IMR-90 (cell line): ENCODE measurements at regions not wholly inside any gene's neighbourhood (a gene's known extent, or its start where the extent isn't known, plus 50 kb on each side); places are given as distances from the start of the nearest gene placed in this dataset.

ENCODE experiments used
- ATAC-seq: fragments of 200-7000 bp; cut with Tn5 transposase; 2 replicates; pipeline ENCODE4 v1.9.1; 2020; ENCODE audit warnings: low read depth, mild to moderate bottlenecking, moderate library complexity
- BruUV-seq: library from RNA; stranded (reverse); fragments of 400-500 nt; replicated peaks from 2 replicates; lab custom pipeline; 2021; lab: Mats Ljungman, UMichigan
- CTCF ChIA-PET: fragments of 300-600 bp; formaldehyde crosslinking; extraction: SDS; loops from one replicate; lab custom pipeline; 2021; ENCODE audit warnings: antibody characterized with exemption; lab: Yijun Ruan, JAX
- POLR2A ChIA-PET: fragments of 300-600 bp; sonication (Branson Sonifier 250); formaldehyde crosslinking; loops from one replicate; lab custom pipeline; 2022; ENCODE audit warnings: antibody characterized with exemption; ENCODE audit not compliant: unreplicated experiment; lab: Charles Lee
- DNase-seq: peaks from one replicate; pipeline ENCODE4 v3.0.0; 2013
- H2AFZ ChIP-seq: replicated peaks from 2 replicates; pipeline ENCODE3; 2013; ENCODE audit warnings: low read length, mild to moderate bottlenecking; ENCODE audit not compliant: poor library complexity
- H2AK5ac ChIP-seq: 2 replicates; pipeline ENCODE4 v1.6.1; 2013; ENCODE audit warnings: low read depth, low read length, inconsistent platforms
- H2AK9ac ChIP-seq: replicated peaks from 2 replicates; pipeline ENCODE3; 2013; ENCODE audit warnings: mild to moderate bottlenecking, low read depth, low read length, moderate library complexity; ENCODE audit not compliant: poor library complexity
- H2BK120ac ChIP-seq: 2 replicates; pipeline ENCODE4 v1.6.1; 2013; ENCODE audit warnings: low read depth, low read length, inconsistent platforms
- H2BK15ac ChIP-seq: 3 replicates; pipeline ENCODE4 v1.6.1; 2013; ENCODE audit warnings: low read depth, low read length, inconsistent platforms
- H2BK20ac ChIP-seq: 2 replicates; pipeline ENCODE4 v1.6.1; 2013; ENCODE audit warnings: low read depth, mild to moderate bottlenecking, inconsistent platforms, low read length, moderate library complexity
- H2BK5ac ChIP-seq: 2 replicates; pipeline ENCODE4 v1.6.1; 2013; ENCODE audit warnings: mild to moderate bottlenecking, low read depth, low read length, inconsistent platforms; ENCODE audit not compliant: poor library complexity, severe bottlenecking
- H3K14ac ChIP-seq: replicated peaks from 2 replicates; pipeline ENCODE4 v1.6.1; 2013; ENCODE audit warnings: low read depth, low read length, inconsistent platforms
- H3K18ac ChIP-seq: 2 replicates; pipeline ENCODE4 v1.6.1; 2013; ENCODE audit warnings: low read depth, low read length, control low read depth
- H3K23ac ChIP-seq: 2 replicates; pipeline ENCODE4 v1.6.1; 2013; ENCODE audit warnings: low read depth, low read length, inconsistent platforms
- H3K27ac ChIP-seq: 2 replicates; pipeline ENCODE4 v1.5.1; 2013; ENCODE audit warnings: mild to moderate bottlenecking, control low read depth, low read length; ENCODE audit not compliant: insufficient read depth
- H3K27me3 ChIP-seq: 2 replicates; pipeline ENCODE4 v1.6.1; 2013; ENCODE audit warnings: low read length; ENCODE audit not compliant: control insufficient read depth, insufficient read depth
- H3K36me3 ChIP-seq: 2 replicates; pipeline ENCODE4 v1.6.1; 2013; ENCODE audit warnings: low read length, mixed read lengths; ENCODE audit not compliant: control insufficient read depth, insufficient read depth
- H3K4ac ChIP-seq: 2 replicates; pipeline ENCODE4 v1.6.1; 2013; ENCODE audit warnings: low read depth, low read length, inconsistent platforms
- H3K4me1 ChIP-seq: 2 replicates; pipeline ENCODE4 v1.6.1; 2013; ENCODE audit warnings: low read length, mixed read lengths; ENCODE audit not compliant: control insufficient read depth, insufficient read depth
- H3K4me2 ChIP-seq: 2 replicates; pipeline ENCODE4 v1.6.1; 2013; ENCODE audit warnings: low read depth, mild to moderate bottlenecking, control low read depth, low read length, moderate library complexity
- H3K4me3 ChIP-seq: 2 replicates; pipeline ENCODE4 v1.5.1; 2013; ENCODE audit warnings: low read depth, mild to moderate bottlenecking, control low read depth, low read length, moderate library complexity; ENCODE audit not compliant: insufficient read depth
- H3K56ac ChIP-seq: 2 replicates; pipeline ENCODE4 v1.6.1; 2013; ENCODE audit warnings: low read length, inconsistent platforms; ENCODE audit not compliant: insufficient read depth; ENCODE audit errors: extremely low read depth
- H3K79me1 ChIP-seq, 2 experiments: 2 replicates each; pipeline ENCODE4 v1.6.1; 2013; ENCODE audit warnings: low read length in 2 of 2, inconsistent platforms in 1 of 2, low read depth in 1 of 2
- H3K9ac ChIP-seq: 2 replicates; pipeline ENCODE4 v1.6.1; 2013; ENCODE audit warnings: low read depth, low read length, control low read depth
- H3K9me1 ChIP-seq: 2 replicates; pipeline ENCODE4 v1.6.1; 2013; ENCODE audit warnings: low read length, inconsistent platforms; ENCODE audit not compliant: insufficient read depth
- H3K9me3 ChIP-seq: 2 replicates; pipeline ENCODE4 v1.6.1; 2013; ENCODE audit warnings: low read length; ENCODE audit not compliant: control insufficient read depth, insufficient read depth
- H4K20me1 ChIP-seq: 2 replicates; pipeline ENCODE4 v1.6.1; 2013; ENCODE audit warnings: low read length, inconsistent platforms; ENCODE audit not compliant: insufficient read depth
- H4K5ac ChIP-seq: 2 replicates; pipeline ENCODE4 v1.6.1; 2013; ENCODE audit warnings: mild to moderate bottlenecking, low read depth, low read length, control low read depth
- H4K8ac ChIP-seq, 2 experiments: 2 replicates each; pipeline ENCODE4 v1.6.1; 2013; ENCODE audit warnings: low read depth in 2 of 2, low read length in 2 of 2, control low read depth in 1 of 2, inconsistent platforms in 1 of 2
- H4K91ac ChIP-seq: 2 replicates; pipeline ENCODE4 v1.6.1; 2013; ENCODE audit warnings: low read depth, low read length, inconsistent platforms; ENCODE audit not compliant: insufficient read depth
- BHLHE40 ChIP-seq: fragments of 150-350 bp; IDR thresholded peaks from 2 replicates; pipeline ENCODE4 v1.6.1; 2016; ENCODE audit warnings: mild to moderate bottlenecking, low read depth, low read length
- CEBPB ChIP-seq: IDR thresholded peaks from 2 replicates; pipeline ENCODE4 v1.6.1; 2012; ENCODE audit warnings: low read depth, low read length, improper control_type of control experiment
- CTCF ChIP-seq: conservative IDR thresholded peaks from 2 replicates; pipeline ENCODE4 v1.5.1; 2012; ENCODE audit warnings: mild to moderate bottlenecking, low read depth, low read length, improper control_type of control experiment
- ELK1 ChIP-seq: fragments of 150-350 bp; IDR thresholded peaks from 2 replicates; pipeline ENCODE4 v1.6.1; 2016; ENCODE audit warnings: low read depth, mild to moderate bottlenecking, low read length, moderate library complexity, borderline replicate concordance
- FOS ChIP-seq: fragments of 150-350 bp; IDR thresholded peaks from 2 replicates; pipeline ENCODE4 v1.6.1; 2016; ENCODE audit warnings: low read depth, low read length
- MAFK ChIP-seq: IDR thresholded peaks from 2 replicates; pipeline ENCODE4 v1.6.1; 2012; ENCODE audit warnings: low read depth, low read length, improper control_type of control experiment
- MAZ ChIP-seq: IDR thresholded peaks from 2 replicates; pipeline ENCODE4 v1.6.1; 2012; ENCODE audit warnings: low read depth, mild to moderate bottlenecking, low read length, improper control_type of control experiment, moderate library complexity, borderline replicate concordance
- MXI1 ChIP-seq: IDR thresholded peaks from 2 replicates; pipeline ENCODE4 v1.6.1; 2012; ENCODE audit warnings: low read depth, mild to moderate bottlenecking, low read length, moderate library complexity, borderline replicate concordance
- RAD21 ChIP-seq: IDR thresholded peaks from 2 replicates; pipeline ENCODE4 v1.6.1; 2012; ENCODE audit warnings: low read length, improper control_type of control experiment
- RCOR1 ChIP-seq: IDR thresholded peaks from 2 replicates; pipeline ENCODE4 v1.6.1; 2012; ENCODE audit warnings: mild to moderate bottlenecking, low read length, improper control_type of control experiment; ENCODE audit not compliant: insufficient replicate concordance
- SMC3 ChIP-seq: fragments of 150-350 bp; IDR thresholded peaks from 2 replicates; pipeline ENCODE4 v1.6.1; 2016; ENCODE audit warnings: low read depth, mild to moderate bottlenecking, antibody characterized with exemption, low read length, moderate library complexity
- WGBS, 2 experiments: methylation state at CpG; one replicate each; pipeline versions ENCODE4 v1.1.5 to v1.1.7; 2013; ENCODE audit warnings: missing lambda C conversion rate in 2 of 2; ENCODE audit not compliant: insufficient read length in 1 of 2; ENCODE audit errors: extremely low coverage in 2 of 2; 5-methylcytosine and 5-hydroxymethylcytosine counted together
- dilution Hi-C: fragments of 300-500 bp; cut with HindIII; formaldehyde crosslinking; loops from one replicate; pipeline ENCODE4 v1.14.3; 2018; ENCODE audit warnings: low sequenced_read_pairs; ENCODE audit not compliant: unreplicated experiment
- in situ Hi-C: fragments of 300-500 bp; cut with MboI; formaldehyde crosslinking; loops from 3 replicates; pipeline ENCODE4 v1.14.3; 2019; ENCODE audit warnings: low sequenced_read_pairs, inconsistent platforms, mixed read lengths
- intact Hi-C: fragments of 100-400 bp; cut with micrococcal nuclease; formaldehyde crosslinking; loops from 2 replicates; pipeline ENCODE4 v1.10.0; 2022
- TF ChIP-seq, protein P1 (sequence below): fragments of 150-350 bp; IDR thresholded peaks from 2 replicates; pipeline ENCODE4 v1.6.1; 2017; ENCODE audit warnings: mild to moderate bottlenecking, antibody characterized with exemption, low read length, low read depth

GRCh38 chr2:122800781-122801180 is 1045.3 kb downstream of the TSN start:
- no peak overlapping the region for H3K18ac ChIP-seq
- ChIA-PET POLR2A (no interaction called here), CTCF (no interaction called here)
- H3K23ac ChIP-seq = no peak overlapping the region
- no peak overlapping the region for H3K4me3 ChIP-seq
- no peak overlapping the region for H3K27ac ChIP-seq
- H3K9me3 ChIP-seq = peaks cover 6% of the 10 kb centered on the region; the same call in 1 of the 2 replicates
- no peak overlapping the region for H2BK5ac ChIP-seq
- H2BK15ac ChIP-seq = no peak overlapping the region
- H3K4me1 ChIP-seq = no peaks in the 10 kb centered on the region
- H3K9ac ChIP-seq = no peak overlapping the region
- no peaks in the 10 kb centered on the region for H4K20me1 ChIP-seq
- no peak overlapping the region for H2AFZ ChIP-seq
- no peak for TF ChIP-seq RCOR1
- no peak for TF ChIP-seq SMC3
- no peak for TF ChIP-seq CTCF
- TF ChIP-seq BHLHE40 = no peak
- TF ChIP-seq, protein P1, sequence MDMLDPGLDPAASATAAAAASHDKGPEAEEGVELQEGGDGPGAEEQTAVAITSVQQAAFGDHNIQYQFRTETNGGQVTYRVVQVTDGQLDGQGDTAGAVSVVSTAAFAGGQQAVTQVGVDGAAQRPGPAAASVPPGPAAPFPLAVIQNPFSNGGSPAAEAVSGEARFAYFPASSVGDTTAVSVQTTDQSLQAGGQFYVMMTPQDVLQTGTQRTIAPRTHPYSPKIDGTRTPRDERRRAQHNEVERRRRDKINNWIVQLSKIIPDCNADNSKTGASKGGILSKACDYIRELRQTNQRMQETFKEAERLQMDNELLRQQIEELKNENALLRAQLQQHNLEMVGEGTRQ = no peak
- no peak for TF ChIP-seq FOS
- no peak for TF ChIP-seq ELK1
- TF ChIP-seq MXI1 = no peak
- no peak for TF ChIP-seq MAZ
- no peak for TF ChIP-seq CEBPB
- TF ChIP-seq RAD21 = no peak
- TF ChIP-seq MAFK = no peak
- H3K36me3 ChIP-seq = no peaks in the 10 kb centered on the region
- H3K79me1 ChIP-seq = no peaks in the 10 kb centered on the region
- DNase-seq (no peak), ATAC-seq (no peak)
- no TSS peak for BruUV-seq
- H3K9me1 ChIP-seq = no peaks in the 10 kb centered on the region
- H3K14ac ChIP-seq = no peak overlapping the region
- no peak overlapping the region for H2BK120ac ChIP-seq
- no peak overlapping the region for H2AK5ac ChIP-seq
- H4K8ac ChIP-seq = no peak overlapping the region
- no peak overlapping the region for H4K5ac ChIP-seq
- H3K4me2 ChIP-seq = no peak overlapping the region
- 71% methylated on average over 1 of the region's 1 CpG; no CpG with 5 or more reads in 1 of the 2 experiments for WGBS, 2 experiments
- no peak overlapping the region for H3K4ac ChIP-seq
- intact Hi-C loops (no loop called here), dilution Hi-C loops (no loop called here), in situ Hi-C loops (no loop called here)
- H2BK20ac ChIP-seq = no peak overlapping the region
- H4K91ac ChIP-seq = no peak overlapping the region
- no peak overlapping the region for H2AK9ac ChIP-seq
- H3K27me3 ChIP-seq = no peaks in the 10 kb centered on the region
- no peak overlapping the region for H3K56ac ChIP-seq
